Peyer's patch (tissue), 4 donors: ENCODE measurements at regions not wholly inside any gene's neighbourhood (a gene's known extent, or its start where the extent isn't known, plus 50 kb on each side); places are given as distances from the start of the nearest gene placed in this dataset.

Experiments
- CTCF ChIP-seq, 6 experiments: fragments of 450-650 bp in 4 of 6; fragments of 200-600 bp in 2 of 6; sonication (generic) in 1 of 6; IDR thresholded peaks; one replicate each; pipeline ENCODE4 v1.5.1; 2017 to 2019; ENCODE audit warnings: antibody characterized with exemption in 6 of 6, mild to moderate bottlenecking in 3 of 6, moderate library complexity in 1 of 6
- POLR2A ChIP-seq, 2 donors: fragments of 450-650 bp; IDR thresholded peaks; one replicate each; pipeline ENCODE4 v1.5.1; 2017; ENCODE audit warnings: antibody characterized with exemption in 2 of 2, mild to moderate bottlenecking in 2 of 2, moderate library complexity in 2 of 2

GRCh38 chr20:60501048-60501447 is 542.8 kb downstream of the CDH26 start:
- TF ChIP-seq CTCF (IDR thresholded peaks at IDR 0.05) (no peak), POLR2A (IDR thresholded peaks at IDR 0.05) (no peak)
